ENCODE measurements at regions not wholly inside any gene's neighbourhood (a gene's known extent, or its start where the extent isn't known, plus 50 kb on each side); places are given as distances from the start of the nearest gene placed in this dataset.
"Not testable (repeated sequence)": the region's sequence is repeated elsewhere in the genome, so short reads cannot be mapped to it uniquely, and the experiment has no call there.

DNA sequence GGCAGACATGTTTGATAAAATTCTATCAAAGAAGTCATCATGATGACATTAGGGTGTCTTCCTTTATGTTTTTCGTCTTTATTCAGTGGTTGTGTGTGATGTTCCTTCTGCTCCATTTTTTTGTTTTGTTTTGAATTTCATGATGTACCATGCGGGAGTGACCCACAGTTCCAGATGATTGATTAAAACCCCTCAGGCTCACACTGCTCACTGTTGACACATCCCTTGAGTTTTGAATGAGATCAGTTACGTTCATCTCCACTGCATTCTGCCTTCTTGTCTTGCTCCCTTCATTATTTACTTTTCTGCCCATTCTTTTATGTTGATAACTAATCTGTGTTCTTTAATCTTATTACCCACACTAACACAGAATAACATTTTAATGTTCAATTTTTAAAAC lies 421.7 kb upstream of the ANKRD20A1 start:
- intact Hi-C loops (cut with micrococcal nuclease); FAIRE-seq; H3K4me3 ChIP-seq; H3K9ac ChIP-seq (ENCODE audit: insufficient read depth in 1 of 2, low read depth in 2 of 2, low read length in 2 of 2); H2AFZ ChIP-seq (ENCODE audit: low read depth, low read length); H3K36me3 ChIP-seq (ENCODE audit: control insufficient read depth, insufficient read depth, low read length); CTCF ChIA-PET (ENCODE audit: low intra/inter-chr PET ratio); H3K4me1 ChIP-seq (replicated peaks in 1 of 2; ENCODE audit: control insufficient read depth in 2 of 2, insufficient read depth in 2 of 2, low read length in 2 of 2); H3K9me1 ChIP-seq (ENCODE audit: control insufficient read depth, insufficient read depth, low read length); DNase-seq (ENCODE audit: extremely low read depth in 1 of 4, low spot score in 3 of 4); H3K79me2 ChIP-seq (ENCODE audit: control insufficient read depth, insufficient read depth, low read length); H3K27me3 ChIP-seq (ENCODE audit: control insufficient read depth in 2 of 2, insufficient read depth in 2 of 2, low read length in 2 of 2); in situ Hi-C loops (cut with MboI); H3K27ac ChIP-seq (ENCODE audit: extremely low read depth, low read depth, low read length); H3K4me2 ChIP-seq (ENCODE audit: insufficient read depth, low read length); BruUV-seq (replicated peaks); POLR2A ChIA-PET; ATAC-seq; H4K20me1 ChIP-seq (replicated peaks; ENCODE audit: control insufficient read depth, insufficient read depth, low read length); H3K9me3 ChIP-seq (replicated peaks; ENCODE audit: control insufficient read depth, insufficient read depth, low read depth, low read length): not testable (repeated sequence)
- WGBS (ENCODE audit: insufficient coverage, low coverage, missing lambda C conversion rate) = no CpG with 5 or more reads among the region's 3 CpGs

DNA sequence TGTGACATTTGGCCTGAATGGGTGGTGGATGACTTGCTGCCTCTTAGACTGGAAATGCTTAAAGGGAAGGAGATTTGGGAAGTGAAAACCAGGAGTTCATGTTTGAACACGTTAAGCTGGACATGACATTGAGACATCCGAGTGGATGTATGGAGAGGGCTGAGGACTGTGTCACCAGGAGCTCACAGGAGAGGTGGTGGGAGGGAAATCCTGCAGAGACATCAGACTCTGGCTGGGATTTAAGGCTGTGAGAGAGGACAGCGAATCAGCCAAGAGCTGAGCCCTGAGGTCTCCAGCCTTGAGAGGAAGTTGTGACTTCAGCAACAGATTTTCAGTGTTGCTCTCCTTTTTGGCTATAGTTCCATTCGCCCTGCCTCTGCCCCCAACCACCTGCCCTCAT lies 432.5 kb upstream of the SPATA31A3 start:
- H3K27me3 ChIP-seq (ENCODE audit: control insufficient read depth in 2 of 2, insufficient read depth in 2 of 2, low read length in 2 of 2); H3K36me3 ChIP-seq (ENCODE audit: control insufficient read depth, insufficient read depth, low read length); H3K4me2 ChIP-seq (ENCODE audit: insufficient read depth, low read length); intact Hi-C loops (cut with micrococcal nuclease); H3K27ac ChIP-seq (ENCODE audit: extremely low read depth, low read depth, low read length); DNase-seq (ENCODE audit: extremely low read depth in 1 of 4, low spot score in 3 of 4); POLR2A ChIA-PET; H3K9me1 ChIP-seq (ENCODE audit: control insufficient read depth, insufficient read depth, low read length); H3K79me2 ChIP-seq (ENCODE audit: control insufficient read depth, insufficient read depth, low read length); CTCF ChIA-PET (ENCODE audit: low intra/inter-chr PET ratio); in situ Hi-C loops (cut with MboI); FAIRE-seq; H3K9me3 ChIP-seq (replicated peaks; ENCODE audit: control insufficient read depth, insufficient read depth, low read depth, low read length); H2AFZ ChIP-seq (ENCODE audit: low read depth, low read length); BruUV-seq (replicated peaks); ATAC-seq; H3K4me3 ChIP-seq; H4K20me1 ChIP-seq (replicated peaks; ENCODE audit: control insufficient read depth, insufficient read depth, low read length); H3K9ac ChIP-seq (ENCODE audit: insufficient read depth in 1 of 2, low read depth in 2 of 2, low read length in 2 of 2); H3K4me1 ChIP-seq (replicated peaks in 1 of 2; ENCODE audit: control insufficient read depth in 2 of 2, insufficient read depth in 2 of 2, low read length in 2 of 2): not testable (repeated sequence)
- WGBS (ENCODE audit: insufficient coverage, low coverage, missing lambda C conversion rate) = no CpG with 5 or more reads among the region's 4 CpGs

DNA sequence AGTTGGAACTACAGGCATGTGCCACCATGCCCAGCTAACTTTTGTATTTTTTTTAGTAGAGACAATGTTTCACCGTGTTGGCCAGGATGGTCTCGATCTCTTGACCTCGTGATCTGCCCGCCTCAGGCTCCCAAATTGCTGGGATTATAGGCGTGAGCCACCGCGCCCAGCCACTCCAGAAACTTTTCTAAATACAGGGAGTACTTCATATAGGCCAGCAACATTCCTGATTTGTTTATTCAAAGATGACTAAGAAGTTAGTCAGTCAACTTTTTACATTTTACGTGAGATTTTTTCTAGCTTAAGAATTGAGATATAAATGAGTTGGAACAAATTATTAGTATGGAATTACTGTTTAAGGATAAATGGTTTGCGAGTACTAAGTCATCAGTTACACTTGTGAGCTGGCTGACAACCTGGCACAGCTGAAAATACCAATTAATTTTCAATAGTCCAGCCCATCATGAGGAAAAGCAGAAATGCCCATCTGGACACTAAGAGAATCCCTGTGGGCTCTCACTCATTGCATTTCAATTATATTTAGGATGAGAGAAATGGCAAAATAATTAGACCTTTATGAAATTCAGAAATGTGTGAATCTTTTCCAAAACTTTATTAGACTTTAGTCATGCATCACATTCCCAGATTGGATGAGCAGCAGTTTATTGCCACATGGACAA lies 430.8 kb upstream of the SPATA31A3 start:
- intact Hi-C loops (cut with micrococcal nuclease); POLR2A ChIA-PET; H3K27ac ChIP-seq (ENCODE audit: extremely low read depth, low read depth, low read length); BruUV-seq (replicated peaks); H3K4me1 ChIP-seq (replicated peaks in 1 of 2; ENCODE audit: control insufficient read depth in 2 of 2, insufficient read depth in 2 of 2, low read length in 2 of 2); H3K4me3 ChIP-seq; H3K27me3 ChIP-seq (ENCODE audit: control insufficient read depth in 2 of 2, insufficient read depth in 2 of 2, low read length in 2 of 2); CTCF ChIA-PET (ENCODE audit: low intra/inter-chr PET ratio); H3K79me2 ChIP-seq (ENCODE audit: control insufficient read depth, insufficient read depth, low read length); DNase-seq (ENCODE audit: extremely low read depth in 1 of 4, low spot score in 3 of 4); FAIRE-seq; H3K9me1 ChIP-seq (ENCODE audit: control insufficient read depth, insufficient read depth, low read length); H3K9ac ChIP-seq (ENCODE audit: insufficient read depth in 1 of 2, low read depth in 2 of 2, low read length in 2 of 2); H3K36me3 ChIP-seq (ENCODE audit: control insufficient read depth, insufficient read depth, low read length); H2AFZ ChIP-seq (ENCODE audit: low read depth, low read length); ATAC-seq; H3K9me3 ChIP-seq (replicated peaks; ENCODE audit: control insufficient read depth, insufficient read depth, low read depth, low read length); H4K20me1 ChIP-seq (replicated peaks; ENCODE audit: control insufficient read depth, insufficient read depth, low read length); in situ Hi-C loops (cut with MboI); H3K4me2 ChIP-seq (ENCODE audit: insufficient read depth, low read length): not testable (repeated sequence)
- 0% methylated on average over 1 of the region's 9 CpGs for WGBS (ENCODE audit: insufficient coverage, low coverage, missing lambda C conversion rate)

DNA sequence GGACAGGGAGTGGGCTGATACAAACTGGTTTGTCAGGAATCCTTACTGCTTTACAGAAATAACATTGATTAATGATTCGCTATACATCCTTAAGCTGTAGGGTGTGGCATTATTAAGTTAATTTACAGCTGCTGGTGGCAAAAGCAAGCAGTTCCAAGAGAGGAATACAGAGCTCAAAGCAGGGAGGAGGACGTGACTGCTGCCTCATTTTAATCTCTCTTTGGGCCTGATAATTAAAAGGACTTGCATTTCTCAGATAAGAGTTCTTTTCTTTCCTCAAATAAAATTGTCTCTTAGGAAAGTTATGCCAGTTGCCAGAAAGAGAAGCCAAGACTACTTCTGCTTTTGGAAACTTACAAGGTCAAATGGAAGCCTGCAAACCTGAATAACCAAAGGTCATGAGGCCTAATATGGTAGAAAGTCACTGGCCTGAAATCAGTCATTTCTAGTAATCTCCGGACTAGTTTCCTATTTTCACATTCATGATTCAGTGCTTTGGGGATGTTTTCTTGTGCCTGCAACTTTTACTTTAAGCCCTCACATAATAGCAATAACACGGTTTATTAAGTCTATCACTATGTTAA lies 426.2 kb upstream of the SPATA31A3 start:
- H3K27ac ChIP-seq (ENCODE audit: extremely low read depth, low read depth, low read length); ATAC-seq; CTCF ChIA-PET (ENCODE audit: low intra/inter-chr PET ratio); H3K4me3 ChIP-seq; in situ Hi-C loops (cut with MboI); H3K4me1 ChIP-seq (replicated peaks in 1 of 2; ENCODE audit: control insufficient read depth in 2 of 2, insufficient read depth in 2 of 2, low read length in 2 of 2); H3K27me3 ChIP-seq (ENCODE audit: control insufficient read depth in 2 of 2, insufficient read depth in 2 of 2, low read length in 2 of 2); H3K9me3 ChIP-seq (replicated peaks; ENCODE audit: control insufficient read depth, insufficient read depth, low read depth, low read length); H3K79me2 ChIP-seq (ENCODE audit: control insufficient read depth, insufficient read depth, low read length); POLR2A ChIA-PET; H3K9ac ChIP-seq (ENCODE audit: insufficient read depth in 1 of 2, low read depth in 2 of 2, low read length in 2 of 2); DNase-seq (ENCODE audit: extremely low read depth in 1 of 4, low spot score in 3 of 4); H4K20me1 ChIP-seq (replicated peaks; ENCODE audit: control insufficient read depth, insufficient read depth, low read length); H2AFZ ChIP-seq (ENCODE audit: low read depth, low read length); intact Hi-C loops (cut with micrococcal nuclease); BruUV-seq (replicated peaks); H3K9me1 ChIP-seq (ENCODE audit: control insufficient read depth, insufficient read depth, low read length); H3K36me3 ChIP-seq (ENCODE audit: control insufficient read depth, insufficient read depth, low read length); FAIRE-seq; H3K4me2 ChIP-seq (ENCODE audit: insufficient read depth, low read length): not testable (repeated sequence)
- WGBS (ENCODE audit: insufficient coverage, low coverage, missing lambda C conversion rate) = no CpG with 5 or more reads among the region's 4 CpGs
